ENCODE measurements at regions not wholly inside any gene's neighbourhood (a gene's known extent, or its start where the extent isn't known, plus 50 kb on each side); places are given as distances from the start of the nearest gene placed in this dataset.

GRCh38 chr5:155921621-155922020 lies 405.3 kb upstream of the SGCD start:
- TF ChIP-seq GATA3 (IDR thresholded peaks at IDR 0.05; ENCODE audit: low read depth, low read length): no peak
- TF ChIP-seq GATA2 (IDR thresholded peaks at IDR 0.05; ENCODE audit: low read depth, low read length): no peak

All from SH-SY5Y (cell line).